ENCODE measurements at regions not wholly inside any gene's neighbourhood (a gene's known extent, or its start where the extent isn't known, plus 50 kb on each side); places are given as distances from the start of the nearest gene placed in this dataset.

DNA sequence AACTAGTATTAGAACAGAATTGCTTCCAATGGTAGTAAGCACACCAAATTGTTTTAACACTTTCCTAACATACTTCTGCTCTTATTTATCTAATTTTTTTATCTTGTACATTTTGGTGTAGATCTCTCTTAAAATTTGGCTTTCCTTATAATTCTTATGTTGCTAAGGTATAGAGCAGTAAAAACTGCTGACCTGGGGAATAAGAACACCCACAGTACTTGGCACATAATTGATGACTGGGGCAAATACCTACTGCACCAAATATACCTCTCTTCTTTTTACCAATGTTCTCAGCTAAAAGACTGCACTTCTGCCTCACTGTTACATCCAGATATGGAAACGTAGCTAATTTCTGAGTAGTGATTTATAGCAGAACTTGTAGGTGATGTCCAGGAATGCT is 642.2 kb downstream of the LIG4 start:
- no peak for DNase-seq (ENCODE audit: low read depth)

GRCh38 chr13:107572156-107572555 is 643.2 kb downstream of the LIG4 start:
- DNase-seq (ENCODE audit: low read depth), result no peak

DNA sequence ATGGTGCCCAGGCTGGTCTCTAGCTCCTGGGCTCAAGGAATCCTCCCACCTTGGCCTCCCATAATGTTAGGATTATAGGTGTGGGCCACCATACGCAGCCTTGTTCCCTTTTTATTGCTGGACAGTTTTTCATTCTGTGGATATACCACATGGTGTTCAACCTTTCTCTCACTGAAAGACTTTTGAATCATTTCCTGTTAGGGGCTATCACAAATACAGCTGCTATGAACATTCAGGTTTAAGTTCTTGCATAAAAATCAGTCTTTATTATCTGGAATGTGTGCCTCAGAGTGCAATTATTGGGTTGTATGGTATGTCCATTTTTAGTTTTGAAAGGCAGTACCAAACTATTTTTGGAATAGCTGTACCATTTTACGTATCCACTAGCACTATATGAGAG is 647.2 kb downstream of the LIG4 start:
- DNase-seq (ENCODE audit: low read depth), result no peak

DNA sequence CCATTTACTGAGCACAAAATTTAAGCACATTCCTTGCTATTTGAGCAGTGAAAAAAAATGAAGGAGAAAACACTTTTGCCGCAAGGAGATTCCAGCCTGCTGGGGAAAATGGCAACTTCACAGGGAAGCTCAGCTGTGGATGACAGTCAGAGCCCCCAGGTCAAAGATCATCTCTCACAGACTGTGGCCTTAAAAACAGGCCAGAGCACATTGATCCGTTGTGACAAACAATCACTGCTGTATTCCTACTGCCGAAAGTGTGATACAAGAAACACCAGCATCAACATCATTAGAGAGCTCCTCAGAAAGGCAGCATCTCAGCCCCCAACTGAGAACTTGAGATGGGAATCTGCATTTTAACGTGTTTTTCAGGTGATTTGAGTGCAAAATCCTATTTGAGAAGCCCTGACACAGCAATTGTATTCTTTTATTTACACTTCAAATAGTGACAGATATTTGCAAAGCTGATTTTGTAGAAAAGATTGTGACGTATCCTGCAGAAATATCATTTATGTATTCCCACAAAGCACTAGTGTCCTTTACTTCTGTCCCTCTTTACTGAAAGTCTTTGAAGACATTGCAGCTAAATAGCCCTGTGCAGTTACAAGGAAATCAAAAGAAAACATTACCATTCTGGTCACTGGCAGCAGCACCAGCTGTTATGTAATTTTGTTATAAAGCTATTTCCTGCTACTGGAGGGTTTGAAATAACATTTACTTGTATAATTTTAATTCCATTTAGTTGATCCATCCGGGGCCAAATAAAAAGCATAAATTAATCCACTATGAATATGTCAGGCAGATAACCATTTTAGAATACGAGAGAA is 652.0 kb downstream of the LIG4 start:
- no peak for DNase-seq (ENCODE audit: low read depth)

DNA sequence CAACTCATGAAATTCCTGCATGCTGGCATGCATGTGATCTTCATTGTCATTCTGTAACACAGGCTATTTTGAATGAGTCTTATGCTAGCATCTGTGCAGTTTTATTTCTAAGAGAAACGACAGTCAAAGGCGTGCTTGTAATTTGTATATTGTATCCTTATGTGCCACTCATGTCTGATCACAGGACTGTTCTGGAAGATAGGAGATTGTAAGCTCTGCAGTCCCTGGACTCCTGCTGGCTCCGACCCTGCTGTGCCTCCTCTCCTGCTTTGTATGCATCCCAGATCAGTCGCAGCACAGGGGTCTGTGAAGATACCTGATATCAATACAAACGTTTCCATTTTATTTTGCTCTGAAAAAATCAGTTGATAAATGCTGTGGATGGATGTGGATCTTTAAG is 653.1 kb downstream of the LIG4 start:
- no peak for DNase-seq (ENCODE audit: low read depth)

GRCh38 chr13:107554460-107554859 is 660.9 kb downstream of the LIG4 start:
- DNase-seq (ENCODE audit: low read depth), result no peak

DNA sequence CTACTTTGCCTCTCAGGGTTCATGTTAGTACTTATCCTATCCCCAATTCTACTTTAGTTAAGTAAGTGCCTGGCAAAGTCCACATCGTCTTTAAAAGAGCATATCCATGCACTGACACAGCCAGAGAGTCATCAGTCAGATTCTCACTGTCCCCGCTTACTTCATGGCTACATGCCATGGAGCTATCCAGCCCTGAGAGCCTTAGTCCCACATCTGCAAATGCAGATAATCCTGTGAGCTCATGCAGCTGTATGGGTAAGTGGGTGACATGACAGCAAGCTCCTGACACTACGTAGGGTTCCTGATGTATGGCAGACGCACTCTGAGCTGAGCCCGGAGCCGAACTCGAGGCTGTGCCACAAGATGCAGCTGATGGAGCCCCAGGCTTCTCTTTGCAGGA is 661.5 kb downstream of the LIG4 start:
- DNase-seq (ENCODE audit: low read depth), result no peak

- DNase-seq (ENCODE audit: low read depth), result no peak
These were observed 663.8 kb downstream of the LIG4 start for GRCh38 chr13:107551521-107551920.

DNA sequence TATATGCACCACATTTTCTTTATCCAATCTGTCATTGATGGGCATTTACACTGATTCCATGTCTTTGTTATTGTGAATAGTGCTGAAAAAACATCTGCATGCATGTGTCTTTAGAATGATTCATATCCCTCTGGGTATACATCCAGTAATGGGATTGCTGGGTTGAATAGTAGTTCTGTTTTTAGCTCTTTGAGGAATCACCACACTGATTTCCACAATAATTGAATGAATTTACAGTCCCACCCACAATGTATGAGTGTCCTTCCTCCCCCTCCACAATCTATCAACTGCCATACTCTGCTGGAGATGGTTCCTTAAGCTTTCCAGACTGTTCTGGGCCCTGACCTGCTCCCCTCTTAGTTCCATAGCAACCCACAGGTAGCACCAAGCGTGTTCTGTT is 667.0 kb downstream of the LIG4 start:
- no peak for DNase-seq (ENCODE audit: low read depth)

GRCh38 chr13:107545946-107546502 is 669.3 kb downstream of the LIG4 start:
- no peak for DNase-seq (ENCODE audit: low read depth)

DNA sequence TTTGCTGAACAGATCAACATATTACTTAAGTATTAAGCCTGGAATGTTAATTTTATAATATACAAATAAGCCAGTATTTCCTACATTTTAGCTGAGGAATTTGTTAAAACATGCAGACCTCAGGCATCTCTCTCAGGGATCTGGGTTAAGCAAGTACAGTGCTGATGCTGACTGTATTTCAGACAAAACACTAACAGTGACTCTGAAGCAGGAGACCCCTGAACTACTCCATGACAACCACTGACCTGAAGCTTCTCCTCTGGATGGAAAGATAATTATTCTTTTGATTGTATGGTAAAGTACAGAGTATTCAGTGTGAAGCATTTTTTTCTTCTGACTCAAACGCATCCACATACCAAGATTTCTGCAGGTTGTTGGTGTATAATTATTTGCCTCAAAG is 680.8 kb downstream of the LIG4 start:
- no peak for DNase-seq (ENCODE audit: low read depth)

- no peak for DNase-seq (ENCODE audit: low read depth)
These were observed 683.5 kb downstream of the LIG4 start for GRCh38 chr13:107531816-107532215.

DNA sequence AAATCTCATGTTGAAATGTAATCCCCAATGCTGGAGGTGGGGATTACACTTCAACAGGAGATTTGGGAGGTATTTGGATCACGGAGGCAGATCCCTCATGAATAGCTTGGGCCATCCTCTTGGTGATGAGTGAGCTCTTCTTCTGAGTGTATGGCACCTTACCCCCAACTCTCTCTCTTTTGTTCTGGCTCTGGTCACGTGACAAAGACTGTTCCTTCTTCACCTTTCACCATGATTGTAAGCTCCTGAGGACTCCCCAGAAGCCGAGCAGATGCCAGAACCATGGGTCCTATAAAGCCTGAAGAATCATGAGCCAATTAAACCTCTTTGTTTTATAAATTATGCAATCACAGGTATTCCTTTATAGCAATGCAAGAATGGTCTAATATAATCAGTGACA is 684.2 kb downstream of the LIG4 start:
- no peak for DNase-seq (ENCODE audit: low read depth)

GRCh38 chr13:107529035-107529434 is 686.3 kb downstream of the LIG4 start:
- no peak for DNase-seq (ENCODE audit: low read depth)

DNA sequence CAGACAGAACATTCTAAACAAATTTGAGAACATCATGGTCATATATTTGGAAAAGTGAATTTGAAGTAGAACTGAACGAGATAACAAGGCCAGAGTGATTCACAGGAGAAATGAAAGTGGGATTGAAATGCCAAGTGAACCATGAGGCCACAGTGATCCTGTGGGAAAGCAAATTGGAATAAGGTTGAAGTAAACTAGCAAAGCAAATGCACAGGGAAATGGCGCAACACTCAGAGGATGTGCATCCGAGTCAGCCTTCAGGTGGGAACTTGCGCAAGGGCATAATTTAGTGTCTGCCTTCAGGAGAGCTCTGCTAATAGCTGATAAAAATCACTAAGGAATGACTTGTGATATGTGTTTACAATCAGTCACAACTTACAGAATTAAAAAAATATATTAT is 696.6 kb downstream of the LIG4 start:
- DNase-seq (ENCODE audit: low read depth), result no peak

DNA sequence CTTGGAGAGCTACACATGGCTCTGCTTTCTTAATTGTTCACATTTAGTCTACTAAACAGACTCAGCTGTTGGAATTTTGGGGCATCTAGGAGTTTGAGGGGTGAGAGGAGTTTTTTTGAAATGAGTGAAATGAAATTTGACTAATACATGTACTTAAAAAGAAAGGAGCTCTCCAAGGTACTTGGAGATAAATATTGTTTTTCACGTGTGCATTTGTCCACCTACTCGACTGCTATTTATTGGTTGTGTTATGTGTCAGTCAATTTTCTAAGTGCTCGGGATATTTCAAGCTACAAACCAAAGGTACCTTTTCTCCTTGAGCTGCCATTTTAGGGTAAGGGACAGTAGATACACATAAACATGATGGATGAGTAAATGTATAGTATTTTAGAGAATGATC is 697.0 kb downstream of the LIG4 start:
- DNase-seq (ENCODE audit: low read depth), result no peak

GRCh38 chr13:107516517-107516916 is 698.8 kb downstream of the LIG4 start:
- no peak for DNase-seq (ENCODE audit: low read depth)

GRCh38 chr13:107512551-107512950 is 702.8 kb downstream of the LIG4 start:
- no peak for DNase-seq (ENCODE audit: low read depth)

DNA sequence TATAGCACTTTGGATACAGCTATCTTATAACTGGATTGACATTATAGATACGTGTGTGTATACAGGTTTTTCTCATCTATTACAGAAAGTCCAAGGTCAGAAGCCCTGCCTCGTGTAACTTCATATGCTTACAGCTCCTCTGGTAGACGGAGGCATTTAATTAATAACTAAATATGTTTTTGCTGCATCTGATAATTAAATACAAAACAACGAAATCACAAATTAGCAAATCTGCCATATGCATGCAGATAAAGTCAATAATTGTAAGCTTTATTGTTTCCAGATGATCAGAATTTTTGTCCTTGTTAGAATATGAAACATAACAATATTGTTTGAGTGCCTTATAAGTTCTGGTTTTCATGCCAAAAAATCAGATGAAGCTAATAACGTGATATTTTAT is 717.7 kb downstream of the LIG4 start:
- DNase-seq (ENCODE audit: low read depth), result no peak

DNA sequence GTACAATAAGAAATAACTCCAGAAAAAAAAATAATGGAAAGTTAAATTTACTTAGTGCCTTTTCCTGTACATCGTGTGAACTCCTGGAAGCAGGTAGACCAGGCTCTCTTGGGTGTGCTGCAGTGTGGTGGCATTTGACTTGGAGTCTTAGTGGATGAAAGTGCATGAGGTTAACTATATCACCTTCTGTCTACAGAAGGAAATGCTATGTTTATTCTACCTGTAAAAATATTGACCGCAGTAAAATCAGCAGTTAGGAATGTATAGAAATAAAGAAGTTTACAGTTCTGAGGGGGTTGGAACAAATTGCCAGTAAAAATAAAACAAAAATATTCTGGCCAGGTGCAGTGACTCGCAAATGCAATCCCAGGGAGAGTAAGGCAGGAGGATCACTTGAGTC is 722.1 kb downstream of the LIG4 start:
- DNase-seq (ENCODE audit: low read depth), result no peak

- no peak for DNase-seq (ENCODE audit: low read depth)
These were observed 732.6 kb downstream of the LIG4 start for GRCh38 chr13:107482688-107483087.

GRCh38 chr13:107480130-107480529 is 735.2 kb downstream of the LIG4 start:
- no peak for DNase-seq (ENCODE audit: low read depth)

GRCh38 chr13:107477772-107478379 is 737.5 kb downstream of the LIG4 start:
- no peak for DNase-seq (ENCODE audit: low read depth)

All from activated T-helper 9 cell treated with anti-CD3 and anti-CD28 coated beads, Interleukin-2, amount 50 U/mL, for 16 hours (primary cell).